Omental fat pad (tissue), 3 donors: ENCODE measurements at regions not wholly inside any gene's neighbourhood (a gene's known extent, or its start where the extent isn't known, plus 50 kb on each side); places are given as distances from the start of the nearest gene placed in this dataset.

Experiments used
- ATAC-seq: fragments of 150-250 bp; one replicate; pipeline ENCODE4 v1.9.1; 2016; ENCODE audit warnings: mild to moderate bottlenecking, moderate library complexity; ENCODE audit not compliant: low FRiP score
- DNase-seq: peaks from one replicate; pipeline ENCODE4 v3.0.0-alpha.2; 2019; ENCODE audit warnings: low spot score
- TF ChIP-seq, protein P1 (sequence below), 3 donors: fragments of 450-650 bp; IDR thresholded peaks; one replicate each; pipeline ENCODE4 v1.5.1; 2016 to 2017; ENCODE audit warnings: antibody characterized with exemption in 3 of 3, mild to moderate bottlenecking in 3 of 3, moderate library complexity in 2 of 3

DNA sequence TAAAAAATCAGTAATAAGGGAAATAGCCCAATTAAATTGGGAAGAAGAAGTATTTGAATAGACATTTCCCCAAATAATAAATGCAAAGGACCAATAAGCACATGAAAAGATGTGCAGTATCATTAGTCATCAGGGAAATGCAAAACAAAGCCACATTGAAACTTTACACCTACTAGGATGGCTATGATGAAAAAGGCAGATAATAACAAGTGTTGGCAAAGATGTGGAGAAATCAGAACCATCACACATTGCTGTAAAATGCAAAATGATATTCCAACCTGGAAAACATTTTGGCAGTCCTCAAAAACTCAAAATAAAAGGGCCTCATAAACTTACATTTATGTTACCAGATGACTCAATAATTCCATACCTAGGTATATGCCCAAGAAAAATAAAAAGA is 131.1 kb upstream of the G2E3 start:
- ATAC-seq: no peak
- TF ChIP-seq, protein P1, sequence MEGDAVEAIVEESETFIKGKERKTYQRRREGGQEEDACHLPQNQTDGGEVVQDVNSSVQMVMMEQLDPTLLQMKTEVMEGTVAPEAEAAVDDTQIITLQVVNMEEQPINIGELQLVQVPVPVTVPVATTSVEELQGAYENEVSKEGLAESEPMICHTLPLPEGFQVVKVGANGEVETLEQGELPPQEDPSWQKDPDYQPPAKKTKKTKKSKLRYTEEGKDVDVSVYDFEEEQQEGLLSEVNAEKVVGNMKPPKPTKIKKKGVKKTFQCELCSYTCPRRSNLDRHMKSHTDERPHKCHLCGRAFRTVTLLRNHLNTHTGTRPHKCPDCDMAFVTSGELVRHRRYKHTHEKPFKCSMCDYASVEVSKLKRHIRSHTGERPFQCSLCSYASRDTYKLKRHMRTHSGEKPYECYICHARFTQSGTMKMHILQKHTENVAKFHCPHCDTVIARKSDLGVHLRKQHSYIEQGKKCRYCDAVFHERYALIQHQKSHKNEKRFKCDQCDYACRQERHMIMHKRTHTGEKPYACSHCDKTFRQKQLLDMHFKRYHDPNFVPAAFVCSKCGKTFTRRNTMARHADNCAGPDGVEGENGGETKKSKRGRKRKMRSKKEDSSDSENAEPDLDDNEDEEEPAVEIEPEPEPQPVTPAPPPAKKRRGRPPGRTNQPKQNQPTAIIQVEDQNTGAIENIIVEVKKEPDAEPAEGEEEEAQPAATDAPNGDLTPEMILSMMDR (IDR thresholded peaks at IDR 0.05): no peak
- no peak for DNase-seq

DNA sequence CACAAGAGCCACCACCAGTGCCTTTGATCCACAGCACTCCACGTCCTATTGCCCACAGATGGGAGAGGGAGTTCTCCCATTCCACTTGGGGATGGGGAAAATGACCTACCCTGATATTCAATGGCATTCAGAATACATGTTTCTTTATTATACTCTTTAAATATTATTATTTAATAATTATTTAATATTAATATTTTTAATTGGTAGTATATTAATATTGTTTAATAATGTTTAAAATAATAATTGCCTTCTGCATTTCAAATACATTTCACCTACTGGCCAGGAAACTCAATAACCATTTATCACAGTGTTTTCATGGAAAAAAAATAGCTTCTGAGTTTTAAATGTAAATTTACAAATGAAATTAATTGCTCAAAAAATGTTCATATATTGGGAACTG is 127.4 kb upstream of the G2E3 start:
- ATAC-seq (no peak), DNase-seq (no peak)
- TF ChIP-seq, protein P1 (IDR thresholded peaks at IDR 0.05): no peak

DNA sequence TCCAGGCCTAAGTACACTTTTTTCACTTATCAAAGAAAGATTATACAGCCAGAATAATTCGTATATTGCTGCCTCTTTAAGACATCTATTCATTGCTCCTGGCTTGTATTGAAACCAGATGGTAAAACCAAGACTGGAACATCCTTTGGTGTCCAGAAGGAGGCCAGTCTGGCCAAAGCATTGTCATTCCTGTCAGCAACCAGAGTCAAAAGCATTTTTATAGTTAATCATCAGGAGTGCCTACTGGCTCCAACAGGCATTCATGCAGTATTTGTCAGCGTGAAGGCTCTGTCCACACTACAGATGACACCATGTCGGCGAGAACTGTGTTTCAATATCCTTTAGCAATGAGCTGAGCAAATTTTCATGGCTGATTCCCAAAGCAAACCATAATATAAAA is 118.0 kb upstream of the G2E3 start:
- TF ChIP-seq, protein P1 (IDR thresholded peaks at IDR 0.05): no peak
- ATAC-seq (no peak), DNase-seq (no peak)

DNA sequence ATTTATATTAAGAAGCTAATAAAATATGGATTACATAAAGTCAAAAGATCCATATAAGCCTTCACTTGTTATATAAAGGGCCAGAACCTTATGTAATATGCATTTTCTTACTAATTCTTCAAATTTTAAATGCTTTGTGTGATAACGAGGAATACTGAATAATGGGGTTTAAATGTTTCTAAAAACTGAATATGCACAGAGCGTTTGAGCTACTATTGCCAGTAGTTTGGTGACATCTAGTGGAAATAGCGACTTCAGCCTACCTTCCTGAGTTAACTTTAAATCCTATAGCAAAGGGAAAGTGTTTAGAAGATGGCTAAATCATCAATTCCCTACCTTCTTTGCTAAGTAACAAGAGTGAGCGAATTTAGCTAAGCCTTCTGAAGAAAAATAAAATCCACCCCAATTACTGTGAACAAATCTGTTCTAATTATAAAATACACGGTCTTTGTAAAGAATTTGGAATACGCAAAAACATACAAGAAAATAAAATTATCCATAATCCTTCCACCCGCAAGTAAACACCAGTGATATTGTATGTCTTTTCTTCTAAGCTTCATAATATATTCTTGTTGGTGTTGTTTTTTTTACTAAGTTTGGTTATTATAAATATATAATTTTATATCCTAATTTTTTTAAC is 115.5 kb upstream of the G2E3 start:
- TF ChIP-seq, protein P1 (IDR thresholded peaks at IDR 0.05): no peak
- DNase-seq: no peak
- no peak for ATAC-seq

DNA sequence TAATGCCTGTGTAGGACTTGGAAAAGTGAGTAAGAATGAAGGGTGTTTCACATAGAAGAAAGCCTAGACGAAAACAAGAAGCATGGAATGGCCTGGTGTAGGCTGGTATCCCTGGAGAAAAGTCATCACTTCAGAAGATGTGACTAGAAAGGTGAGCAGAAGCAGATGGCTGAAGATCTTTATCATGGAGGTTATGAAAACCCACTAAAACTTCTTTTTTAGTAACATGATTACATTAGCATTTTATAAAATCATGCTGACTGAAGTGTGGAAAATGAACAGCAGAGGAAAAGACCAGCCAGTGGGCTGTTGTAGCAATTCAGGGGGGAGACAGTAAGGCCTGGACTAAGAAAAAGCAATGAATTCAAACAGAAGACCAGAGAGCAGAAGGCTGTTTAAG is 114.5 kb upstream of the G2E3 start:
- DNase-seq: no peak
- TF ChIP-seq, protein P1 (IDR thresholded peaks at IDR 0.05): no peak
- no peak for ATAC-seq

DNA sequence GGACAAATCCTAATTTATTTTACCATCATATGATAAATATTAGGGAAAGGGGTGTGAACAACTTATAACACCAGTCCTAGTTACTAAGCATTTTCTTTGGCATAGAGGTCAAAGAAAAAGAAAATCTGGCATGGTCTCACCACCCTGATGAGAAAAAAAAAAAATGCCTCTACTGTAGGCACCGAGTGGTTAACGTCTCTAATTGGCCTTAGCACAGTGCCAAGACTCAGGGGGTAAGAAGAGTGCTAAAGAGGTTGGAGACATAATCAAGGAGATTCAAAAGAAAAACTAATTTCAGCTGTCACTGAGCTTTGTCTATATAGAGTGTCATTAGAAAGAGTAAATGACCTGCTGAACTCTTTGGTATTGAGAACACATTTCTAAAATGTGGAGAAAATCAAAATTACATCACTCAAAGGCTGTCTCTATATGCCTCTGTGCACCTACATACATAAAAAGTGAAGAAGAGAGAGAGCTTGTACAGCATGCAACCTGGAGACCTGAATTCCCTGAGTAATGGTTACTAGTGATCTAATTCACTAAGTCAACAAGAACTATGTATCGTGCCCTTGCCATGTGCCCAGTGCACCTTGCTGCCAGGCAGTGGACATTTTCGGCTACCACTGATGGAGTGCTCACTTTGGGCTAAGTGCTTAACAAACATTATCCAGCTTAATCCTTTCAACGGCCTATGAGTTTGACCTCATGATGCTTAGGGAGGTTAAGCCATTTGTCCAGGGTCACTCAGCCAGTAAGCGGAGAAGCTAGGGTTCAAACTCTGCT is 113.8 kb upstream of the G2E3 start:
- TF ChIP-seq, protein P1 (IDR thresholded peaks at IDR 0.05): no peak
- no peak for DNase-seq
- no peak for ATAC-seq

DNA sequence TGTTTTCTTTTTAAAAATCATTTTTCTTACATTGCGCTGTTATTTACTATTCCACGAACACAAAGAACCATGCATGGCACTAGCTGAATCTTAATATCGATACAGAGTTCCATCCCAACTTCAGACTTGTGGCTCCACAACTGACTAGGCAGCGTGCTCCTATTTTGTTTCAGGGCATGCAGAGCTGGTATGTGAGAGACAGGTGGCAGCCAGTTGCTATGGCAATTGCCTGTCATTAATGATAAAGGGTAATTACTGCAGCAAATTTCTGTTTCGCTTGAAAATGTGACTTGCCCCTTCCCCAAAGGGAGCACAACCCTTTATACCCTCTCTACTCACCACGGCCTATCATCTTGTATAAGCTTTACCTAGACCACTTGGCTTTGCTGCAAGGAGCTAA is 113.1 kb upstream of the G2E3 start:
- no peak for DNase-seq
- no peak for ATAC-seq
- TF ChIP-seq, protein P1 (IDR thresholded peaks at IDR 0.05): no peak
